NCI-H226 (cell line): ENCODE measurements at regions not wholly inside any gene's neighbourhood (a gene's known extent, or its start where the extent isn't known, plus 50 kb on each side); places are given as distances from the start of the nearest gene placed in this dataset.

Experiments used
- DNase-seq: peaks from one replicate; pipeline ENCODE4 v3.0.0-alpha.2; 2015

DNA sequence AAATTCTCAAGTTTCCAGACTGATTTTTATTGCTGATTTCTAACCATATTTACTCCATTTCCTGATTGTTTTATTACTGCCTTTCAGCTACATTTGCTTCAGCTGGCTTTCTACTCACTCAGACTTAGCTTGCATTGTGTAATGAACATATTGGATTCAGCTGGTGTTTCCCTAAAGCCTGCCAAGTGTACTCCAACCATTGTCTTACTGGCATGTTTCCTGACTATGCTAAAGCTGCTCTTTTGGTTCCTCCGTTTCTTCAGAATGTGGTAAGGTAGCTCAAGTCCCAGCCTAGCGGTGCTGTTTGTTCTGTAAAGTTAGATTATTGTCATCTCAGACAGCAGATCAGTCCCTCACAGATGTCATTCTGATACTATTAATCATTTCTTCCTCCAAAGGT, 53.1 kb upstream of the GLRA2 start:
- no peak for DNase-seq

DNA sequence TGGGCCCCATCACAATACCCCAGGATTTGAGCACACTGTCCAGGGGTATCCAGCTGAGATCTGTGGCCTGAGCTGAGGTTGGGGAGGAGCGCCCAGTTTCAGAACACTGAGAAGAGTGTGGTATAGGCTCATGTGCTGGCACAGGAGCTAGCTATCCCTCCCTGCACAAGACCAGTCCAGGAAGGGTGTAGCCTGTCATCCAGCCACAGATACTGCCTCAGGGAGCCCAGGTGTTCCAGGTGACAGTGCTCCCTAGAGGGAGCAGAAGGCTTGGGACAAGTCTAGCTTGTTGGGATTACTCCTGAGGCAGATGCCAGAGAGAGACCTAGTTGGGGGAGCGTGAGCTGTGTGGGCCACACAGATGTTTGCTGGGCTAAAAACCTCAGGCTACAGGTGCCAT, 79.6 kb upstream of the GLRA2 start:
- DNase-seq = no peak

DNA sequence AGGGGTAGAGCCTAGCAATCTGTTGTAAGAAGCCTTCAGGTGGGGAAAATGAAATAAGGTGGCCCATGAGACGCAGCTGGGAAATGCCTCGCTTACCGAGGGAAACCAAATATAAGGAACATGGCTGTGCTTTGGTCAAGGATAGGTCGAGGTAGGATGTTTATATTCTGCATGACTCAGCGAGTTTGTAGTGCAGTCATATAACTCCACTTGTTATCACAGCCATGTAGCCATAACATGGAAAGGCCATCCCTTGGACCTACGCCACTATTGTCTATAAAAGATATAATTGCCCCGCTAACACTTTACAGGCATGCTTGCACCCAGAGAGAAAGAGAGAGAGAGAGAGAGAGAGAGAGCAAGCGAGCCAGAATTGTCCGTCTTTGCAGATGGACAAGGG, 80.9 kb upstream of the GLRA2 start:
- no peak for DNase-seq

- DNase-seq = no peak
Measured at GRCh38 chrX:14440106-14440505, 89.2 kb upstream of the GLRA2 start.

- DNase-seq = no peak
Measured at GRCh38 chrX:14427614-14428013, 101.7 kb upstream of the GLRA2 start.

GRCh38 chrX:14420841-14421240, 108.5 kb upstream of the GLRA2 start:
- no peak for DNase-seq

DNA sequence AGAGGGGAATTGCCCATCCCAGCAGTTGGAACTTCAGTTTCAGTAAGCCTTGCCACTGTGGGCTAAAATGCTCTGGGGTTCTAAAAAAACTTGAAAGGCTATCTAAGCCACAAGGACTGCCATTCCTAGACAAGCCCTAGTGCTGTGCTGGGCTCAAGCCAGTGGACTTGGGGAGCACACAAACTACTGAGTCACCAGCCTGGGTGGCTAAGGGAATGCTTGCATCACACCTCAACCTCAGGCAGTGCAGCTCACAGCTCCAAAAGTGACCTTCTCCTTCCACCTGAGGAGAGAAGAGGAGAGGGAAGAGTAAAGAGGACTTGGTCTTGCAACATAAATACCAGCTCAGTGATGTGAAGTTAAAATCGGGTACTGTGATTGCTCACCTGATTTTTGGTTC, 116.7 kb upstream of the GLRA2 start:
- no peak for DNase-seq

- no peak for DNase-seq
Measured at GRCh38 chrX:14411326-14411725, 118.0 kb upstream of the GLRA2 start.

GRCh38 chrX:14409341-14409740, 120.0 kb upstream of the GLRA2 start:
- no peak for DNase-seq

GRCh38 chrX:14406225-14406624, 123.1 kb upstream of the GLRA2 start:
- DNase-seq = no peak

DNA sequence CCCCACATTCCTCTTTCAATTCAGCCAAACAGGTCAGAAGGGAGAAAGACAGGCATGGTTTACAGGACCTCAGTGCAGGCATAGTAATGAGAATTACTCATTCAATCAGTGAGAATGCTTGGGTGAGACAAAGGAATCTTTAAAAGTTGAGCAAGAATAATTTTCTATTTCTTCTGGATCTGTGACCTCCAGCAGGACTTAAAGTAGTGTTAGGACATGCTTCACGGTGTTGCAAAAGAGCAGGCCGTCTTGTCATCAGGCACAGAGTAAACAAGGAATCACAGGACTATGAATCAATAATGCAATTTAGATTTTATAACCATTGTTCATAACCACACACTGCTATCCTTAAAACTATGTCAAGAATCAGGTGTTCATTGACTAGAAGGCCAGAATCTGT, 130.6 kb upstream of the GLRA2 start:
- DNase-seq = no peak

DNA sequence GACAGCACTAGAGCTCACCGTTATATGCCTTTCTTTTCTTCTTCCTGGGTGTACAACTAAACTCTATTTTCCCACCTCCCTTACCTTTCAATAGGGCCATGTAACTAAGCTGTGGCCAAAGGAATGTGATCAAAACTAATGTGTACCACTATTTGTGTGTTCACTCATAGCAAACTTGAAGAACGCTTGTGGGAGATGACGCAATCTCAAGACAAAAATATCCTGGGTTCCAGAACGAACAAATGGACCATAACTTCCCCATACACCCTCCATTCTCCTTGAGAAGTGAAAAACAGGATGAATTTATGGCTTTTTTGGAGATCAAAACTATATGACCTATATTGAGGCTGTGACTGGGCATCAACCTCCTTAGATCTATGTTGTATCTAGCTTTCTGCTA, 139.7 kb upstream of the GLRA2 start:
- DNase-seq = no peak

- no peak for DNase-seq
Measured at GRCh38 chrX:14386981-14387380, 142.4 kb upstream of the GLRA2 start.

- DNase-seq = no peak
Measured at GRCh38 chrX:14380044-14380443, 149.3 kb upstream of the GLRA2 start.

GRCh38 chrX:14377427-14377826, 151.9 kb upstream of the GLRA2 start:
- DNase-seq = no peak

- DNase-seq = no peak
Measured at GRCh38 chrX:14363728-14364127, 165.6 kb upstream of the GLRA2 start.

DNA sequence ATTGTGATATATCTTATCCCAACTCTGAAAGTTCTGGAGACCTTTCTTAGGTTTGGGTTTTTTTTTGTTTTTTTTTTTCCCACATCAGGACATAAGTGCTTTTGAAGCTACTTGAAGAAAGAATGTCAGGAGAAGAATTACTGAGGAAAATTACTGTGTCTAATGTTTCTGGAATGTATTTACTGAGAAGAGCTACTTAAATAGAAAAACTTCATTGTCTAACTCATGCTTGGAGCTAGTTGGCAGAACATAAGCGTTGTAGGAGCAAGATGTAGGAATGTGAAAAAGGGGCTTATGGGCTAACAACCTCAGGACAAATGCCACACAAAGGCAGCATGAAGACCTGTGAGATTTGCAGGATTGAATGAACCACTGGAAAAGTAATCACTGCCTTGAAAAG, 166.6 kb upstream of the GLRA2 start:
- DNase-seq = no peak

- no peak for DNase-seq
Measured at GRCh38 chrX:14361435-14361834, 167.9 kb upstream of the GLRA2 start.

- DNase-seq = no peak
Measured at GRCh38 chrX:14359727-14360126, 169.6 kb upstream of the GLRA2 start.

- DNase-seq = no peak
Measured at GRCh38 chrX:14359316-14359715, 170.0 kb upstream of the GLRA2 start.

- no peak for DNase-seq
Measured at GRCh38 chrX:14357314-14357713, 172.0 kb upstream of the GLRA2 start.

DNA sequence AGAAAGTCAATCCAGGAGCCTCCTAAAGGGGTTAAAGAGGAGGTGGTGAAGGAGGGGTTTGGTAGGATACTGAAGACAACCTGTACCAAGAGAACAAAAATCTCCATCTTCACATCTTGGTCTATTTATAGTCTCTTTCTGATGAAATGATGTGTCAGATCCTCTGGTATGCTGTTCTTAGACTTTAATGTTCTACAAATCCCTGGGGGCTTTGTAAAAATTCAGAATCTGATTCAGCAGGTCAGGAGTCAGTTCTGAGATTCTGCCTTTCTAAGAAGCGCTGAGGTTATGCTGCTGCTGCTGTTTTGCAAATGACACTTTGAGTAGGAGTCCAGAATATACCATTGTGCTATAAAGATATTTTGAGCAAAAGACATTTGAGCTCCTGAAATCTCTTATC, 172.9 kb upstream of the GLRA2 start:
- no peak for DNase-seq

GRCh38 chrX:14355556-14355955, 173.8 kb upstream of the GLRA2 start:
- no peak for DNase-seq

DNA sequence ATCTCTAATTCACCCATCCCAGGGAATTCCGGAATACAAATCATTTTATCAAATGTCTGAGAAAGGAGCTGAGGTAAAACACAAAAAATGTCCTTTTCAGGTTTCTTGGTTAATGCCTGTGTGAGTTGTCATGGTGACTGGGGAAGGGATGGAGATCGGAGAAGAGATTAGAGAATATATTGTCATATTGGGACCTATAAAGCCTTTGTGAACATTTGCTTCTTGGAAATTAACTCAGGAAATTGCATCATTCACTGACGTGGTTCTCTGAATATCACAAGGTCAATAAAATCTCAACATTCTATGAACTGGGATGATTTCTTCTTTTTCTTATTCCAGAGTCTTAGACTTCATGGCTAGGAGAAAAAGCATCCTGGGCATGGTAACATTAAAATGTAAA, 174.8 kb upstream of the GLRA2 start:
- no peak for DNase-seq

DNA sequence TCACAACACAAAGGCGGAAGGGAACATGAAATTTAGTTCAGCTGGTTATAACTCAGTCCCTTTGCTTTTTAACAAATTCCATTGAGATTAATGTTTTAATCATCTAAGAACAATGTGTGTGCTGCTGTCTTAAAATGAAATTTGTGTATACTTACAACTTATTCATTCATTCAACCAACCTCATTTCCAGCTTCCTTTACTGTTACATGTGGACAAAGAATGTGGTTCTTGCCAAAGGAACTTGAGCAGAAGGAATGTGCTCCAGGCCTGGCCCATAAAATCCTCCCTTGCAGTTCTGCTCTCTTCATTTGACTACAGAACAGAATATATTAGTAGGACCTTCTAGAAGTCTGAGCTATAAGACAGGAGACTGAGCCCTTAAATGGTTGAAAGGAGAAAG, 176.8 kb upstream of the GLRA2 start:
- DNase-seq = no peak

- no peak for DNase-seq
Measured at GRCh38 chrX:14351611-14352303, 177.6 kb upstream of the GLRA2 start.
